HG02759 (cell line): ENCODE measurements at regions not wholly inside any gene's neighbourhood (a gene's known extent, or its start where the extent isn't known, plus 50 kb on each side); places are given as distances from the start of the nearest gene placed in this dataset.

Experiments used
- ATAC-seq: cut with Tn5 transposase; IDR thresholded peaks from one replicate; pipeline ENCODE4 v1.9.1; 2021; ENCODE audit warnings: mild to moderate bottlenecking, moderate library complexity; ENCODE audit not compliant: unreplicated experiment

- no peak for ATAC-seq
Measured at GRCh38 chr9:135218331-135219225, 131.1 kb downstream of the OLFM1 start.

GRCh38 chr9:135219676-135220600, 132.5 kb downstream of the OLFM1 start:
- no peak for ATAC-seq

- ATAC-seq = no peak
Measured at GRCh38 chr9:135220601-135221575, 133.4 kb downstream of the OLFM1 start.

GRCh38 chr9:135221576-135221950, 134.1 kb downstream of the OLFM1 start:
- ATAC-seq = no peak

GRCh38 chr9:135221951-135222631, 134.6 kb downstream of the OLFM1 start:
- no peak for ATAC-seq

- no peak for ATAC-seq
Measured at GRCh38 chr9:135222881-135223760, 135.7 kb downstream of the OLFM1 start.

- no peak for ATAC-seq
Measured at GRCh38 chr9:135223831-135224230, 136.4 kb downstream of the OLFM1 start.

GRCh38 chr9:135224286-135224877, 136.9 kb downstream of the OLFM1 start:
- no peak for ATAC-seq

- no peak for ATAC-seq
Measured at GRCh38 chr9:135224921-135225541, 137.6 kb downstream of the OLFM1 start.

GRCh38 chr9:135225619-135226228, 138.3 kb downstream of the OLFM1 start:
- no peak for ATAC-seq

- no peak for ATAC-seq
Measured at GRCh38 chr9:135226369-135227050, 139.0 kb downstream of the OLFM1 start.

- ATAC-seq = no peak
Measured at GRCh38 chr9:135227641-135228251, 140.3 kb downstream of the OLFM1 start.

GRCh38 chr9:135228345-135228982, 141.0 kb downstream of the OLFM1 start:
- no peak for ATAC-seq

GRCh38 chr9:135228983-135229625, 141.6 kb downstream of the OLFM1 start:
- no peak for ATAC-seq

- no peak for ATAC-seq
Measured at GRCh38 chr9:135229701-135230385, 142.4 kb downstream of the OLFM1 start.
